HEK293T (cell line): ENCODE measurements at regions not wholly inside any gene's neighbourhood (a gene's known extent, or its start where the extent isn't known, plus 50 kb on each side); places are given as distances from the start of the nearest gene placed in this dataset.

ENCODE experiments used
- CTCF ChIA-PET: fragments of 350-600 bp; formaldehyde crosslinking; extraction: SDS; loops from one replicate; lab custom pipeline; 2021; ENCODE audit warnings: antibody characterized with exemption, inconsistent platforms; lab: Yijun Ruan, JAX
- POLR2A ChIA-PET: fragments of 350-600 bp; formaldehyde crosslinking; extraction: SDS; loops from one replicate; lab custom pipeline; 2020; ENCODE audit warnings: antibody characterized with exemption, inconsistent platforms; lab: Yijun Ruan, JAX
- DNase-seq: peaks from one replicate; pipeline ENCODE4 v3.0.0; 2012; ENCODE audit warnings: mixed read lengths; ENCODE audit errors: extremely low spot score
- ARNT ChIP-seq: fragments of 450-650 bp; IDR thresholded peaks from 2 replicates; pipeline ENCODE4 v1.6.1; 2017; ENCODE audit warnings: mild to moderate bottlenecking
- BHLHE40 ChIP-seq: fragments of 450-650 bp; IDR thresholded peaks from 2 replicates; pipeline ENCODE4 v1.6.1; 2016; ENCODE audit warnings: mild to moderate bottlenecking, moderate library complexity, borderline replicate concordance
- CTBP1 ChIP-seq: fragments of 450-650 bp; IDR thresholded peaks from 2 replicates; pipeline ENCODE4 v1.6.1; 2016; ENCODE audit warnings: borderline replicate concordance
- ELF4 ChIP-seq: fragments of 450-650 bp; IDR thresholded peaks from 2 replicates; pipeline ENCODE4 v1.6.1; 2017; ENCODE audit warnings: antibody characterized with exemption
- FOXA1 ChIP-seq: fragments of 450-650 bp; IDR thresholded peaks from 2 replicates; pipeline ENCODE4 v1.6.1; 2016; ENCODE audit warnings: mild to moderate bottlenecking
- FOXK2 ChIP-seq: fragments of 450-650 bp; IDR thresholded peaks from 2 replicates; pipeline ENCODE4 v1.6.1; 2016; ENCODE audit warnings: mild to moderate bottlenecking
- FOXM1 ChIP-seq: fragments of 450-650 bp; IDR thresholded peaks from 2 replicates; pipeline ENCODE4 v1.6.1; 2017; ENCODE audit warnings: mild to moderate bottlenecking, borderline replicate concordance
- HDGF ChIP-seq: fragments of 450-650 bp; IDR thresholded peaks from 2 replicates; pipeline ENCODE4 v1.6.1; 2017; ENCODE audit warnings: antibody characterized with exemption, borderline replicate concordance
- L3MBTL2 ChIP-seq: fragments of 450-650 bp; conservative IDR thresholded peaks from 2 replicates; pipeline ENCODE4 v1.6.1; 2016; ENCODE audit warnings: mild to moderate bottlenecking
- LEF1 ChIP-seq: fragments of 450-650 bp; IDR thresholded peaks from 2 replicates; pipeline ENCODE4 v1.6.1; 2017; ENCODE audit warnings: mild to moderate bottlenecking, borderline replicate concordance
- NFRKB ChIP-seq: fragments of 450-650 bp; IDR thresholded peaks from 2 replicates; pipeline ENCODE4 v1.6.1; 2016; ENCODE audit warnings: mild to moderate bottlenecking, moderate library complexity
- PKNOX1 ChIP-seq: fragments of 450-650 bp; IDR thresholded peaks from 2 replicates; pipeline ENCODE4 v1.6.1; 2016
- SP1 ChIP-seq: fragments of 450-650 bp; IDR thresholded peaks from 2 replicates; pipeline ENCODE4 v1.6.1; 2017
- SUZ12 ChIP-seq: fragments of 450-650 bp; IDR thresholded peaks from 2 replicates; pipeline ENCODE4 v1.6.1; 2016; ENCODE audit warnings: mild to moderate bottlenecking
- TARDBP ChIP-seq: fragments of 450-650 bp; IDR thresholded peaks from 2 replicates; pipeline ENCODE4 v1.6.1; 2016
- ZNF384 ChIP-seq: fragments of 450-650 bp; IDR thresholded peaks from 2 replicates; pipeline ENCODE4 v1.6.1; 2016

GRCh38 chr13:33710924-33711323, 107.0 kb upstream of the RFC3 start:
- ChIA-PET POLR2A (no interaction called here), CTCF (no interaction called here)
- no peak for TF ChIP-seq PKNOX1
- no peak for DNase-seq

- ChIA-PET CTCF (no interaction called here), POLR2A (no interaction called here)
- no peak for DNase-seq
- no peak for TF ChIP-seq SP1
- no peak for TF ChIP-seq ZNF384
- TF ChIP-seq SUZ12 = no peak
- TF ChIP-seq L3MBTL2 = no peak
- no peak for TF ChIP-seq CTBP1
- no peak for TF ChIP-seq ELF4
- no peak for TF ChIP-seq FOXM1
- TF ChIP-seq BHLHE40 = no peak
- no peak for TF ChIP-seq FOXA1
- TF ChIP-seq NFRKB = no peak
- TF ChIP-seq PKNOX1 = no peak
- TF ChIP-seq HDGF = no peak
- no peak for TF ChIP-seq TARDBP
- no peak for TF ChIP-seq FOXK2
- TF ChIP-seq ARNT = no peak
- no peak for TF ChIP-seq LEF1
Observed at GRCh38 chr13:33711436-33711835, 106.5 kb upstream of the RFC3 start.

GRCh38 chr13:33717775-33718174, 100.2 kb upstream of the RFC3 start:
- no peak for DNase-seq
- POLR2A ChIA-PET = no interaction called here
- CTCF ChIA-PET = no interaction called here
- TF ChIP-seq NFRKB = no peak
- TF ChIP-seq FOXM1 = no peak
- TF ChIP-seq FOXK2 = no peak
- TF ChIP-seq L3MBTL2 = no peak
- TF ChIP-seq TARDBP = no peak

GRCh38 chr13:33721724-33722123, 96.2 kb upstream of the RFC3 start:
- TF ChIP-seq L3MBTL2 (no peak), PKNOX1 (no peak), HDGF (no peak), CTBP1 (no peak), ELF4 (no peak), LEF1 (no peak), ARNT (no peak), SUZ12 (no peak), TARDBP (no peak), FOXA1 (no peak), BHLHE40 (no peak), SP1 (no peak), ZNF384 (no peak), NFRKB (no peak), FOXM1 (no peak), FOXK2 (no peak)
- DNase-seq = no peak
- POLR2A ChIA-PET = no interaction called here
- CTCF ChIA-PET = no interaction called here

GRCh38 chr13:33722216-33722915, 95.6 kb upstream of the RFC3 start:
- POLR2A ChIA-PET = no interaction called here
- TF ChIP-seq BHLHE40 = no peak
- TF ChIP-seq NFRKB = no peak
- no peak for TF ChIP-seq TARDBP
- TF ChIP-seq FOXK2 = no peak
- no peak for TF ChIP-seq HDGF
- TF ChIP-seq ARNT = no peak
- no peak for TF ChIP-seq SUZ12
- TF ChIP-seq ELF4 = no peak
- no peak for TF ChIP-seq PKNOX1
- TF ChIP-seq ZNF384 = no peak
- no peak for TF ChIP-seq CTBP1
- no peak for TF ChIP-seq FOXM1
- TF ChIP-seq SP1 = no peak
- CTCF ChIA-PET = no interaction called here
- DNase-seq = no peak

GRCh38 chr13:33723365-33723764, 94.6 kb upstream of the RFC3 start:
- TF ChIP-seq SUZ12 (no peak), TARDBP (no peak), ARNT (no peak)
- POLR2A ChIA-PET = no interaction called here
- CTCF ChIA-PET = interaction anchor here (0.6 kb wide), 1 partner anchor 181 kb away, joined by 4 read pairs; no protein-coding TSS in a partner anchor
- no peak for DNase-seq
